ENCODE measurements at regions not wholly inside any gene's neighbourhood (a gene's known extent, or its start where the extent isn't known, plus 50 kb on each side); places are given as distances from the start of the nearest gene placed in this dataset.
A peak's percentile ranks its signal among the peaks of the same experiment; 100 is the strongest.

- DNase-seq (ENCODE audit: low read depth): peak; percentile 25
- no peak overlapping the region for H3K4me3 ChIP-seq (ENCODE audit: control insufficient read depth, low read depth, low read length)
- no peak for TF ChIP-seq CTCF (conservative IDR thresholded peaks at IDR 0.05; ENCODE audit: control insufficient read depth, insufficient read depth, low read depth, low read length)
Measured at GRCh38 chr4:19675172-19675811, 576.4 kb upstream of the SLIT2 start.

- DNase-seq (ENCODE audit: low read depth): no peak
- no peak for TF ChIP-seq CTCF (conservative IDR thresholded peaks at IDR 0.05; ENCODE audit: control insufficient read depth, insufficient read depth, low read depth, low read length)
- no peak overlapping the region for H3K4me3 ChIP-seq (ENCODE audit: control insufficient read depth, low read depth, low read length)
Measured at GRCh38 chr4:19659101-19659500, 592.6 kb upstream of the SLIT2 start.

- DNase-seq (ENCODE audit: low read depth): no peak
- TF ChIP-seq CTCF (conservative IDR thresholded peaks at IDR 0.05; ENCODE audit: control insufficient read depth, insufficient read depth, low read depth, low read length): no peak
- H3K4me3 ChIP-seq (ENCODE audit: control insufficient read depth, low read depth, low read length): no peak overlapping the region
Measured at GRCh38 chr4:19657856-19658255, 593.8 kb upstream of the SLIT2 start.

GRCh38 chr4:19655666-19656065 is 596.0 kb upstream of the SLIT2 start:
- DNase-seq (ENCODE audit: low read depth): no peak
- TF ChIP-seq CTCF (conservative IDR thresholded peaks at IDR 0.05; ENCODE audit: control insufficient read depth, insufficient read depth, low read depth, low read length): no peak
- no peak overlapping the region for H3K4me3 ChIP-seq (ENCODE audit: control insufficient read depth, low read depth, low read length)

GRCh38 chr4:19650903-19651864 is 600.5 kb upstream of the SLIT2 start:
- peak; percentile 4 for DNase-seq (ENCODE audit: low read depth)
- no peak overlapping the region for H3K4me3 ChIP-seq (ENCODE audit: control insufficient read depth, low read depth, low read length)
- TF ChIP-seq CTCF (conservative IDR thresholded peaks at IDR 0.05; ENCODE audit: control insufficient read depth, insufficient read depth, low read depth, low read length): no peak

- TF ChIP-seq CTCF (conservative IDR thresholded peaks at IDR 0.05; ENCODE audit: control insufficient read depth, insufficient read depth, low read depth, low read length): no peak
- H3K4me3 ChIP-seq (ENCODE audit: control insufficient read depth, low read depth, low read length): no peak overlapping the region
- no peak for DNase-seq (ENCODE audit: low read depth)
Measured at GRCh38 chr4:19645589-19645988, 606.1 kb upstream of the SLIT2 start.
